Keratinocyte (primary cell): ENCODE measurements at regions not wholly inside any gene's neighbourhood (a gene's known extent, or its start where the extent isn't known, plus 50 kb on each side); places are given as distances from the start of the nearest gene placed in this dataset.

Source experiments
- DNase-seq: peaks from one replicate; pipeline ENCODE4 v3.0.0-alpha.2; 2011; ENCODE audit warnings: low read depth, missing footprints, low spot score
- FAIRE-seq: peaks from 2 replicates; lab custom pipeline; 2011; peaks lifted over from hg19 to GRCh38; lab: Jason Lieb, UNC
- H2AFZ ChIP-seq: 2 replicates; pipeline ENCODE4 v1.6.0; 2012; ENCODE audit warnings: low read length, control low read depth, inconsistent platforms; ENCODE audit not compliant: control insufficient read depth
- H3K27ac ChIP-seq: 2 replicates; pipeline ENCODE4 v1.5.1; 2011; ENCODE audit warnings: low read length; ENCODE audit not compliant: control insufficient read depth, insufficient read depth
- H3K27me3 ChIP-seq: 3 replicates; pipeline ENCODE4 v1.6.0; 2011; ENCODE audit warnings: low read length; ENCODE audit not compliant: control insufficient read depth, insufficient read depth; ENCODE audit errors: extremely low read depth
- H3K36me3 ChIP-seq, 2 experiments: 2 replicates in 1 of 2; 3 replicates in 1 of 2; pipeline ENCODE4 v1.5.1; 2011; ENCODE audit warnings: low read length in 2 of 2, mild to moderate bottlenecking in 1 of 2; ENCODE audit not compliant: control insufficient read depth in 2 of 2, insufficient read depth in 2 of 2; ENCODE audit errors: extremely low read depth in 1 of 2
- H3K4me1 ChIP-seq: 3 replicates; pipeline ENCODE4 v1.5.1; 2011; ENCODE audit warnings: low read length; ENCODE audit not compliant: control insufficient read depth, insufficient read depth; ENCODE audit errors: extremely low read depth
- H3K4me2 ChIP-seq: 3 replicates; pipeline ENCODE4 v1.6.0; 2011; ENCODE audit warnings: low read depth, low read length; ENCODE audit not compliant: control insufficient read depth, insufficient read depth; ENCODE audit errors: extremely low read depth
- H3K4me3 ChIP-seq, 3 experiments: fragments of 200-600 bp in 1 of 3; sonication (generic) in 1 of 3; 2 replicates in 2 of 3; 3 replicates in 1 of 3; pipeline ENCODE4 v1.5.1; 2011 to 2016; ENCODE audit warnings: low read length in 3 of 3, mild to moderate bottlenecking in 3 of 3, control low read depth in 2 of 3, inconsistent platforms in 1 of 3, low read depth in 1 of 3, mixed read lengths in 1 of 3, mixed run types in 1 of 3, moderate library complexity in 1 of 3; ENCODE audit not compliant: control insufficient read depth in 2 of 3, insufficient read depth in 2 of 3; ENCODE audit errors: extremely low read depth in 1 of 3
- H3K79me2 ChIP-seq: 2 replicates; pipeline ENCODE4 v1.6.0; 2012; ENCODE audit warnings: low read length; ENCODE audit not compliant: control insufficient read depth, insufficient read depth
- H3K9ac ChIP-seq: 3 replicates; pipeline ENCODE4 v1.6.0; 2011; ENCODE audit warnings: low read length; ENCODE audit not compliant: control insufficient read depth, insufficient read depth; ENCODE audit errors: extremely low read depth
- H3K9me1 ChIP-seq: 3 replicates; pipeline ENCODE4 v1.6.0; 2011; ENCODE audit warnings: low read length; ENCODE audit not compliant: control insufficient read depth, insufficient read depth; ENCODE audit errors: extremely low read depth
- H3K9me3 ChIP-seq: 2 replicates; pipeline ENCODE4 v1.5.1; 2012; ENCODE audit warnings: low read depth, low read length; ENCODE audit not compliant: control insufficient read depth
- H4K20me1 ChIP-seq: 3 replicates; pipeline ENCODE4 v1.6.0; 2011; ENCODE audit warnings: low read length; ENCODE audit not compliant: control insufficient read depth, insufficient read depth; ENCODE audit errors: extremely low read depth
- EZH2 ChIP-seq: IDR thresholded peaks from one replicate; pipeline ENCODE4 v1.6.1; 2012; ENCODE audit warnings: inconsistent platforms, mild to moderate bottlenecking, low read length, moderate library complexity
- dilution Hi-C: fragments of 300-500 bp; cut with MboI; formaldehyde crosslinking; loops from one replicate; pipeline ENCODE4 v1.7.0; 2020; ENCODE audit warnings: low sequenced_read_pairs; ENCODE audit not compliant: extremely low pct_ligation_motif_present
- TF ChIP-seq, protein P1 (sequence below), 3 experiments: IDR thresholded peaks in 1 of 3; conservative IDR thresholded peaks in 1 of 3; optimal IDR thresholded peaks in 1 of 3; 2 replicates in 2 of 3; 3 replicates in 1 of 3; pipeline versions ENCODE3 to v1.5.1; 2011; ENCODE audit warnings: low read length in 3 of 3, mild to moderate bottlenecking in 3 of 3, moderate library complexity in 2 of 3, control low read depth in 1 of 3, inconsistent platforms in 1 of 3; ENCODE audit not compliant: insufficient read depth in 2 of 3; ENCODE audit errors: extremely low read depth in 1 of 3

DNA sequence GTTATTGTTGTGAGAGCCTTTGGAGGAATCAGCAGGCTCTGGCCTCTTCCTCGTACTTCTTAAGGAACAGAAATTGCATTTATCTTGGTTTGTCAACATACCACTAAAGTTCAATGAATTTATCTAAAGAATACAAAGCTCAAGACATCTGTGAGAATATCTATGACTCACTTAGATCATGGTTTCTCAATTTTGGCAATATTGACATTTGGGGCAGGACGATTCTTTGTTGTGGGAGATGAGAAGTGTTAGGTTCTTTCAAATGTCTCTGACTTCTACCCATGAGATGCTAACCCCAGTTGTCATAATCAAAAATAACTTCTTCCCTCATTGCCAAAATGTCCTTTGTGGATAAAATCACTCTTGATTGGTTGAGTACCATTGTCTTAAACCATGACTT, 1190.3 kb downstream of the GALC start:
- dilution Hi-C loops = no loop called here
- TF ChIP-seq EZH2 = no peak
- TF ChIP-seq, protein P1, sequence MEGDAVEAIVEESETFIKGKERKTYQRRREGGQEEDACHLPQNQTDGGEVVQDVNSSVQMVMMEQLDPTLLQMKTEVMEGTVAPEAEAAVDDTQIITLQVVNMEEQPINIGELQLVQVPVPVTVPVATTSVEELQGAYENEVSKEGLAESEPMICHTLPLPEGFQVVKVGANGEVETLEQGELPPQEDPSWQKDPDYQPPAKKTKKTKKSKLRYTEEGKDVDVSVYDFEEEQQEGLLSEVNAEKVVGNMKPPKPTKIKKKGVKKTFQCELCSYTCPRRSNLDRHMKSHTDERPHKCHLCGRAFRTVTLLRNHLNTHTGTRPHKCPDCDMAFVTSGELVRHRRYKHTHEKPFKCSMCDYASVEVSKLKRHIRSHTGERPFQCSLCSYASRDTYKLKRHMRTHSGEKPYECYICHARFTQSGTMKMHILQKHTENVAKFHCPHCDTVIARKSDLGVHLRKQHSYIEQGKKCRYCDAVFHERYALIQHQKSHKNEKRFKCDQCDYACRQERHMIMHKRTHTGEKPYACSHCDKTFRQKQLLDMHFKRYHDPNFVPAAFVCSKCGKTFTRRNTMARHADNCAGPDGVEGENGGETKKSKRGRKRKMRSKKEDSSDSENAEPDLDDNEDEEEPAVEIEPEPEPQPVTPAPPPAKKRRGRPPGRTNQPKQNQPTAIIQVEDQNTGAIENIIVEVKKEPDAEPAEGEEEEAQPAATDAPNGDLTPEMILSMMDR (optimal IDR thresholded peaks at IDR 0.05 in 1 of 3, IDR thresholded peaks at IDR 0.05 in 1 of 3, conservative IDR thresholded peaks at IDR 0.05 in 1 of 3; ENCODE audit: extremely low read depth in 1 of 3, insufficient read depth in 2 of 3, low read length in 3 of 3) = no peak
- H3K79me2 ChIP-seq = no peaks in the 10 kb centered on the region
- H3K27ac ChIP-seq = no peak overlapping the region
- no peak overlapping the region for H3K9ac ChIP-seq
- no peak for DNase-seq
- H3K9me3 ChIP-seq = no peaks in the 10 kb centered on the region
- H3K27me3 ChIP-seq = no peaks in the 10 kb centered on the region
- no peaks in the 10 kb centered on the region for H4K20me1 ChIP-seq
- peaks cover 7% of the 10 kb centered on the region for H3K4me1 ChIP-seq
- H2AFZ ChIP-seq = no peak overlapping the region
- no peaks in the 10 kb centered on the region for H3K9me1 ChIP-seq
- no peak for FAIRE-seq
- no peak overlapping the region for H3K4me2 ChIP-seq
- no peak overlapping the region for H3K4me3 ChIP-seq
- no peaks in the 10 kb centered on the region for H3K36me3 ChIP-seq

DNA sequence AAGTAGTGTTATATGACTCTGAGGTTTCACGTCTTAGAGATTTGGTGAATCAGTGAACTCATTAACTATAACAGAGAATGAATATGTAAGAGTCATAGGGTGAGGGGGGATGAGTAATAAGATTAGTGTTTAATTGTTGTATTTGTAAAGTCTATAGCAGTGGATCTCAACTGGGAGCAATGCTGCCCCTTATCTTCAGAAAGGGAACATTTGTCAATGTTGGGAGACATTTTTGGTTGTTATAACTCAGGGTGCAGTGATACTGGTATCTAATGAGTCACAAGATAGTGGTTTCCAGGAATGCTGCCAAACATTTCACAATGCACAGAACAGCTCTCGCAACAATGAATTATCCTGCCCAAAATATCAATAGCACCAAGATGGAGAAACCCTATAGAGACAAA, 1193.7 kb downstream of the GALC start:
- peaks cover 7% of the 10 kb centered on the region for H3K4me1 ChIP-seq
- H3K4me2 ChIP-seq = no peak overlapping the region
- FAIRE-seq (peak; percentile 82), DNase-seq (peak; percentile 79)
- H4K20me1 ChIP-seq = no peaks in the 10 kb centered on the region
- no peak overlapping the region for H3K4me3 ChIP-seq
- no peaks in the 10 kb centered on the region for H3K27me3 ChIP-seq
- H2AFZ ChIP-seq = no peak overlapping the region
- H3K9me3 ChIP-seq = no peaks in the 10 kb centered on the region
- no peak overlapping the region for H3K9ac ChIP-seq
- dilution Hi-C loops = no loop called here
- H3K79me2 ChIP-seq = no peaks in the 10 kb centered on the region
- no peaks in the 10 kb centered on the region for H3K36me3 ChIP-seq
- H3K27ac ChIP-seq = no peak overlapping the region
- TF ChIP-seq EZH2 = no peak
- TF ChIP-seq, protein P1 (optimal IDR thresholded peaks at IDR 0.05 in 1 of 3, IDR thresholded peaks at IDR 0.05 in 1 of 3, conservative IDR thresholded peaks at IDR 0.05 in 1 of 3; ENCODE audit: extremely low read depth in 1 of 3, insufficient read depth in 2 of 3, low read length in 3 of 3) = peak in 2 of 3 experiments; percentile 16 to 19
- no peaks in the 10 kb centered on the region for H3K9me1 ChIP-seq
